GM12878 (cell line): ENCODE measurements at regions not wholly inside any gene's neighbourhood (a gene's known extent, or its start where the extent isn't known, plus 50 kb on each side); places are given as distances from the start of the nearest gene placed in this dataset.

Source experiments
- ASH2L ChIP-seq: fragments of 300-600, 200-600 bp; sonication (generic); IDR thresholded peaks from 2 replicates; pipeline ENCODE4 v1.6.1; 2017; ENCODE audit warnings: low read depth, mild to moderate bottlenecking, borderline replicate concordance
- HDGF ChIP-seq: fragments of 450-650 bp; IDR thresholded peaks from 2 replicates; pipeline ENCODE4 v1.6.1; 2016; ENCODE audit warnings: antibody characterized with exemption
- NFXL1 ChIP-seq: fragments of 450-650 bp; IDR thresholded peaks from 2 replicates; pipeline ENCODE4 v1.6.1; 2017; ENCODE audit warnings: antibody characterized with exemption, mild to moderate bottlenecking, borderline replicate concordance
- NFYA ChIP-seq: IDR thresholded peaks from 2 replicates; pipeline ENCODE4 v1.6.1; 2011; ENCODE audit warnings: low read depth, mild to moderate bottlenecking, low read length, improper control_type of control experiment, borderline replicate concordance
- RAD51 ChIP-seq: fragments of 450-650 bp; IDR thresholded peaks from 2 replicates; pipeline ENCODE4 v1.6.1; 2016; ENCODE audit warnings: moderate library complexity, mild to moderate bottlenecking, inconsistent platforms
- SPI1 ChIP-seq: IDR thresholded peaks from 2 replicates; pipeline ENCODE4 v1.6.1; 2011; ENCODE audit warnings: low read depth, mild to moderate bottlenecking, low read length, moderate library complexity, borderline replicate concordance; ENCODE audit not compliant: insufficient read depth
- ZNF207 ChIP-seq: fragments of 450-650 bp; IDR thresholded peaks from 2 replicates; pipeline ENCODE4 v1.6.1; 2014; ENCODE audit warnings: antibody characterized with exemption, mild to moderate bottlenecking, borderline replicate concordance
- TF ChIP-seq, protein P1 (sequence below): fragments of 450-650 bp; IDR thresholded peaks from 2 replicates; pipeline ENCODE4 v1.6.1; 2014; ENCODE audit warnings: mild to moderate bottlenecking
- TF ChIP-seq, protein P2 (sequence below): fragments of 450-650 bp; IDR thresholded peaks from 2 replicates; pipeline ENCODE4 v1.6.1; 2017; ENCODE audit warnings: antibody characterized with exemption, mild to moderate bottlenecking, moderate library complexity
- TF ChIP-seq, protein P3 (sequence below): fragments of 450-650 bp; conservative IDR thresholded peaks from 2 replicates; pipeline ENCODE4 v1.6.1; 2017; ENCODE audit warnings: mild to moderate bottlenecking, moderate library complexity

DNA sequence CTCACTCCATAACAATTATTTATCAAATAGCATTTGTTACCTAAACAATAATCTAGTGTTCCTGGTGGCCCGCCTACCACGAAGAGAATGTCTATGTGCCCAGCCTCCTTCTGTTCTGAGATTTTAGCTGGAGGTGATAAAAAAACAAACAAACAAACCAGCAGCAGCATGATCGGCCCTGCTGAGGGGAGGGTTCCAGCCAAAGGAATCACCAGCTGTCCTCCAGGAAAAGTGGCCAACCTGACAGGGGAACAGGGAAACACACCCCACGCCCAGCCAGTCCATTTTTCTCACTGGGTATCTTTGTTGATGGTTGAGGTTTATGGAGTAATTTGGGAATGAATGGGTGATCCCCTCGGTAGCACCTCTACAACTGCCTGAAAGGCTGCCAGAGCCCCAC is 203.0 kb upstream of the DYNLRB2 start (continued):
- TF ChIP-seq NFXL1 = no peak
- TF ChIP-seq HDGF = no peak
- TF ChIP-seq RAD51 = no peak
- TF ChIP-seq, protein P1, sequence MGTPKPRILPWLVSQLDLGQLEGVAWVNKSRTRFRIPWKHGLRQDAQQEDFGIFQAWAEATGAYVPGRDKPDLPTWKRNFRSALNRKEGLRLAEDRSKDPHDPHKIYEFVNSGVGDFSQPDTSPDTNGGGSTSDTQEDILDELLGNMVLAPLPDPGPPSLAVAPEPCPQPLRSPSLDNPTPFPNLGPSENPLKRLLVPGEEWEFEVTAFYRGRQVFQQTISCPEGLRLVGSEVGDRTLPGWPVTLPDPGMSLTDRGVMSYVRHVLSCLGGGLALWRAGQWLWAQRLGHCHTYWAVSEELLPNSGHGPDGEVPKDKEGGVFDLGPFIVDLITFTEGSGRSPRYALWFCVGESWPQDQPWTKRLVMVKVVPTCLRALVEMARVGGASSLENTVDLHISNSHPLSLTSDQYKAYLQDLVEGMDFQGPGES = no peak
- no peak for TF ChIP-seq ZNF207
- TF ChIP-seq, protein P2, sequence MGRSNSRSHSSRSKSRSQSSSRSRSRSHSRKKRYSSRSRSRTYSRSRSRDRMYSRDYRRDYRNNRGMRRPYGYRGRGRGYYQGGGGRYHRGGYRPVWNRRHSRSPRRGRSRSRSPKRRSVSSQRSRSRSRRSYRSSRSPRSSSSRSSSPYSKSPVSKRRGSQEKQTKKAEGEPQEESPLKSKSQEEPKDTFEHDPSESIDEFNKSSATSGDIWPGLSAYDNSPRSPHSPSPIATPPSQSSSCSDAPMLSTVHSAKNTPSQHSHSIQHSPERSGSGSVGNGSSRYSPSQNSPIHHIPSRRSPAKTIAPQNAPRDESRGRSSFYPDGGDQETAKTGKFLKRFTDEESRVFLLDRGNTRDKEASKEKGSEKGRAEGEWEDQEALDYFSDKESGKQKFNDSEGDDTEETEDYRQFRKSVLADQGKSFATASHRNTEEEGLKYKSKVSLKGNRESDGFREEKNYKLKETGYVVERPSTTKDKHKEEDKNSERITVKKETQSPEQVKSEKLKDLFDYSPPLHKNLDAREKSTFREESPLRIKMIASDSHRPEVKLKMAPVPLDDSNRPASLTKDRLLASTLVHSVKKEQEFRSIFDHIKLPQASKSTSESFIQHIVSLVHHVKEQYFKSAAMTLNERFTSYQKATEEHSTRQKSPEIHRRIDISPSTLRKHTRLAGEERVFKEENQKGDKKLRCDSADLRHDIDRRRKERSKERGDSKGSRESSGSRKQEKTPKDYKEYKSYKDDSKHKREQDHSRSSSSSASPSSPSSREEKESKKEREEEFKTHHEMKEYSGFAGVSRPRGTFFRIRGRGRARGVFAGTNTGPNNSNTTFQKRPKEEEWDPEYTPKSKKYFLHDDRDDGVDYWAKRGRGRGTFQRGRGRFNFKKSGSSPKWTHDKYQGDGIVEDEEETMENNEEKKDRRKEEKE = no peak
- no peak for TF ChIP-seq NFYA
- no peak for TF ChIP-seq SPI1
- TF ChIP-seq, protein P3, sequence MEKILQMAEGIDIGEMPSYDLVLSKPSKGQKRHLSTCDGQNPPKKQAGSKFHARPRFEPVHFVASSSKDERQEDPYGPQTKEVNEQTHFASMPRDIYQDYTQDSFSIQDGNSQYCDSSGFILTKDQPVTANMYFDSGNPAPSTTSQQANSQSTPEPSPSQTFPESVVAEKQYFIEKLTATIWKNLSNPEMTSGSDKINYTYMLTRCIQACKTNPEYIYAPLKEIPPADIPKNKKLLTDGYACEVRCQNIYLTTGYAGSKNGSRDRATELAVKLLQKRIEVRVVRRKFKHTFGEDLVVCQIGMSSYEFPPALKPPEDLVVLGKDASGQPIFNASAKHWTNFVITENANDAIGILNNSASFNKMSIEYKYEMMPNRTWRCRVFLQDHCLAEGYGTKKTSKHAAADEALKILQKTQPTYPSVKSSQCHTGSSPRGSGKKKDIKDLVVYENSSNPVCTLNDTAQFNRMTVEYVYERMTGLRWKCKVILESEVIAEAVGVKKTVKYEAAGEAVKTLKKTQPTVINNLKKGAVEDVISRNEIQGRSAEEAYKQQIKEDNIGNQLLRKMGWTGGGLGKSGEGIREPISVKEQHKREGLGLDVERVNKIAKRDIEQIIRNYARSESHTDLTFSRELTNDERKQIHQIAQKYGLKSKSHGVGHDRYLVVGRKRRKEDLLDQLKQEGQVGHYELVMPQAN = no peak
- TF ChIP-seq ASH2L = no peak
